Esophagus muscularis mucosa (tissue), 4 donors: ENCODE measurements at regions not wholly inside any gene's neighbourhood (a gene's known extent, or its start where the extent isn't known, plus 50 kb on each side); places are given as distances from the start of the nearest gene placed in this dataset.

Experiments used
- DNase-seq: peaks from one replicate; pipeline ENCODE4 v3.0.0-alpha.2; 2017; ENCODE audit errors: extremely low spot score
- H3K27ac ChIP-seq, 4 donors: fragments of 200-600 bp; sonication (generic); replicated peaks in 1 of 4; 1 replicate in 3 of 4; 2 replicates in 1 of 4; pipeline ENCODE4 v1.5.1; 2016 to 2019; ENCODE audit warnings: mild to moderate bottlenecking in 1 of 4
- H3K27me3 ChIP-seq, 4 donors: fragments of 200-600 bp; sonication (generic); one replicate each; pipeline versions ENCODE4 v1.5.1 to v1.6.0; 2016 to 2019
- H3K36me3 ChIP-seq, 4 donors: fragments of 200-600 bp; sonication (generic); one replicate each; pipeline ENCODE4 v1.5.1; 2016 to 2019
- H3K4me1 ChIP-seq, 4 donors: fragments of 200-600 bp; sonication (generic); one replicate each; pipeline ENCODE4 v1.5.1; 2016 to 2019
- H3K4me3 ChIP-seq, 4 donors: fragments of 200-600 bp; sonication (generic); 1 replicate in 2 of 4; 2 replicates in 2 of 4; pipeline ENCODE4 v1.5.1; 2016 to 2019; ENCODE audit warnings: mild to moderate bottlenecking in 4 of 4, moderate library complexity in 1 of 4
- H3K9me3 ChIP-seq, 4 donors: fragments of 200-600 bp; sonication (generic); 1 replicate in 3 of 4; 2 replicates in 1 of 4; pipeline ENCODE4 v1.5.1; 2016 to 2019
- EP300 ChIP-seq: sonication (generic); formaldehyde crosslinking; IDR thresholded peaks from one replicate; pipeline ENCODE4 v1.6.1; 2017; ENCODE audit warnings: antibody characterized with exemption
- POLR2A ChIP-seq: fragments of 450-650 bp; IDR thresholded peaks from one replicate; pipeline ENCODE4 v1.6.1; 2017; ENCODE audit warnings: antibody characterized with exemption, moderate library complexity, mild to moderate bottlenecking, low read depth
- POLR2AphosphoS5 ChIP-seq, 2 donors: sonication (generic); formaldehyde crosslinking; IDR thresholded peaks; one replicate each; pipeline ENCODE4 v1.6.1; 2017; ENCODE audit warnings: antibody characterized with exemption in 2 of 2
- WGBS: methylation state at CpG from one replicate; pipeline ENCODE4 v1.1.5; 2018; 5-methylcytosine and 5-hydroxymethylcytosine counted together
- intact Hi-C: fragments of 100-400 bp; cut with DNase I; formaldehyde crosslinking; loops from one replicate; pipeline ENCODE4 v1.15.1; 2023
- TF ChIP-seq, protein P1 (sequence below), 3 experiments: fragments of 200-600 bp in 2 of 3; fragments of 450-650 bp in 1 of 3; sonication (generic) in 2 of 3; IDR thresholded peaks; one replicate each; pipeline ENCODE4 v1.5.1; 2017 to 2019; ENCODE audit warnings: antibody characterized with exemption in 3 of 3, mild to moderate bottlenecking in 2 of 3, moderate library complexity in 1 of 3

- DNase-seq, result no peak
- intact Hi-C loops, result no loop called here
- H3K9me3 ChIP-seq, result no peaks in the 10 kb centered on the region
- H3K36me3 ChIP-seq, result no peaks in the 10 kb centered on the region
- no peak overlapping the region for H3K4me3 ChIP-seq
- 72% methylated on average over 21 of the region's 22 CpGs for WGBS
- peaks cover 4 to 12% (median 9%) of the 10 kb centered on the region in 4 donors for H3K4me1 ChIP-seq
- H3K27me3 ChIP-seq, result peaks cover 0 to 94% (median 22%) of the 10 kb centered on the region in 4 donors
- no peak overlapping the region for H3K27ac ChIP-seq
- TF ChIP-seq, protein P1, sequence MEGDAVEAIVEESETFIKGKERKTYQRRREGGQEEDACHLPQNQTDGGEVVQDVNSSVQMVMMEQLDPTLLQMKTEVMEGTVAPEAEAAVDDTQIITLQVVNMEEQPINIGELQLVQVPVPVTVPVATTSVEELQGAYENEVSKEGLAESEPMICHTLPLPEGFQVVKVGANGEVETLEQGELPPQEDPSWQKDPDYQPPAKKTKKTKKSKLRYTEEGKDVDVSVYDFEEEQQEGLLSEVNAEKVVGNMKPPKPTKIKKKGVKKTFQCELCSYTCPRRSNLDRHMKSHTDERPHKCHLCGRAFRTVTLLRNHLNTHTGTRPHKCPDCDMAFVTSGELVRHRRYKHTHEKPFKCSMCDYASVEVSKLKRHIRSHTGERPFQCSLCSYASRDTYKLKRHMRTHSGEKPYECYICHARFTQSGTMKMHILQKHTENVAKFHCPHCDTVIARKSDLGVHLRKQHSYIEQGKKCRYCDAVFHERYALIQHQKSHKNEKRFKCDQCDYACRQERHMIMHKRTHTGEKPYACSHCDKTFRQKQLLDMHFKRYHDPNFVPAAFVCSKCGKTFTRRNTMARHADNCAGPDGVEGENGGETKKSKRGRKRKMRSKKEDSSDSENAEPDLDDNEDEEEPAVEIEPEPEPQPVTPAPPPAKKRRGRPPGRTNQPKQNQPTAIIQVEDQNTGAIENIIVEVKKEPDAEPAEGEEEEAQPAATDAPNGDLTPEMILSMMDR (IDR thresholded peaks at IDR 0.05), result no peak
- TF ChIP-seq EP300 (no peak), POLR2AphosphoS5 (IDR thresholded peaks at IDR 0.05) (no peak), POLR2A (no peak)
These were observed 102.3 kb downstream of the ADRA2C start for GRCh38 chr4:3868211-3869173.

DNA sequence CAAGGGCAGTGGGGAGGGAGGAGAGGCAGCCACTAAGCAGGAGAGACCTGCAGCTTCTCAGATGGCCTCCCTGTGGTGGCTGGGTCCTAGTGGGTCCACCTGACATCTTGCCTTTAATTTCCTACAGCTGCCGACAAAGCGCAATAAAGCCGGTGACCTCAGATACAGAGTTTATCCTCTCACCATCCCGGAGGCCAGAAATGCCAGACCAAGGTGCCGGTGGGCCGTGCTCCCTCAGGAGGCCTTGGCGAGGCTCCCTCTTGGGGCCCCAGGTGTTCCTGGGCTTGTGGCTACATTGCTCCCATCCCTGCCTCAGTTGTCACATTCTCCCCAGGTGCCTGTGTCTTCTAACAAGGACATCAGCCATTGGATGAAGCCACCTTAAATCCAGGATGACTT lies 103.0 kb downstream of the ADRA2C start:
- Histone ChIP-seq H3K4me3 (no peak overlapping the region), H3K9me3 (no peaks in the 10 kb centered on the region), H3K36me3 (no peaks in the 10 kb centered on the region), H3K27ac (no peak overlapping the region), H3K27me3 (peaks cover 0 to 94% (median 22%) of the 10 kb centered on the region in 4 donors), H3K4me1 (peaks cover 4 to 12% (median 9%) of the 10 kb centered on the region in 4 donors)
- DNase-seq, result no peak
- 70% methylated on average over 2 of the region's 7 CpGs for WGBS
- intact Hi-C loops, result no loop called here
- TF ChIP-seq EP300 (no peak), POLR2A (no peak), POLR2AphosphoS5 (IDR thresholded peaks at IDR 0.05) (no peak)
- TF ChIP-seq, protein P1 (IDR thresholded peaks at IDR 0.05), result no peak

DNA sequence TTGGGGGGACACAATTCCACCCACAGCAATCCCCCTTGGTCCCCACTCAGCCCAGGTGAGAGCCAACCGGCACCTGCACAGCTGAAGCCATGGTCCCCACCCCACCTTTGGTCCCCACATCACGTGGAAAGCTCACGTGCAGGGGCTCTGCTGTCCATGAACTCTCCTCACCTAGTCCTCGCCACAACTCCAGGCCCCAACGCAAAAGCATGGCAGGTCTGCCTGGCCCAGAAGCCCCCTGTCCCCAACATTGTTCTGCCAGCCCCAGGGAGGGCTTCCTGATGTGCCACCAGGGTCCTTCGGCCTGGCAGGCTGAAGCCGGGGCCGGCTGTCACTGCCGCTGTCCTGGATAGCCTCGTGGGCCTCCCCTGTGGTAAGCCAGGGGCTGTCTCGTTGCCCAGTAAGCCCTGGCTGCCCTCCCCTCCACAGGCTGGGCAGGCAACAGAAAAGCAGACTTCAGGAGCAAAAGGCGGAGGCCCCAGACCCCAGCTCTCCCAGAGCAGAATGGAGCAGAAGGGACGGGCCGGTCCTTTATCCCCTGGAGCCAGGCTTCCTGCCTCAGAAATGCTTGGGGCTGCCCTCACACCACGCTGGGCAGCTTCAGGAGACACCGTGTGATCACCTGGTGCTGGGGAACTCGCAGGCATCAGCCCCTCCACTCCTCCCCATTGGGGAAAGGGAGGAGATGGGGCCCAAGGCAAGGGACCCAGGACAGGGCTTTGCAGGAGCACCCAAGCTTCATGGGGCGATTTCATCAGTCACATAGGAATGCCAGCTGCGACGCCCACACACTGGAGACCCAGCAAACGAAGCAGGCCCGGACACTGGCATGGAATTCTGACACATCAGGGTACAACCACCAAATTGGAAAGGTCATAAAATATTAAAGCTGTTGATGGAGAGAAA lies 103.7 kb downstream of the ADRA2C start:
- H3K27ac ChIP-seq, result no peak overlapping the region
- H3K4me3 ChIP-seq, result no peak overlapping the region
- TF ChIP-seq POLR2AphosphoS5 (IDR thresholded peaks at IDR 0.05) (no peak), POLR2A (no peak), EP300 (no peak)
- TF ChIP-seq, protein P1 (IDR thresholded peaks at IDR 0.05), result no peak
- 76% methylated on average over 17 of the region's 22 CpGs for WGBS
- H3K27me3 ChIP-seq, result peaks cover 0 to 94% (median 22%) of the 10 kb centered on the region in 4 donors
- DNase-seq, result no peak
- peaks cover 4 to 12% (median 9%) of the 10 kb centered on the region in 4 donors for H3K4me1 ChIP-seq
- H3K36me3 ChIP-seq, result no peaks in the 10 kb centered on the region
- H3K9me3 ChIP-seq, result no peaks in the 10 kb centered on the region
- intact Hi-C loops, result no loop called here

- DNase-seq, result no peak
- 73% methylated on average over 6 of the region's 9 CpGs for WGBS
These were observed 104.4 kb downstream of the ADRA2C start for GRCh38 chr4:3870567-3870962.

More at GRCh38 chr4:3870567-3870962, 104.4 kb downstream of the ADRA2C start:
- Histone ChIP-seq H3K4me1 (peaks cover 4 to 12% (median 9%) of the 10 kb centered on the region in 4 donors), H3K9me3 (no peaks in the 10 kb centered on the region), H3K4me3 (no peak overlapping the region), H3K36me3 (no peaks in the 10 kb centered on the region), H3K27ac (no peak overlapping the region), H3K27me3 (peaks cover 0 to 94% (median 22%) of the 10 kb centered on the region in 4 donors)
- TF ChIP-seq EP300, result no peak
- TF ChIP-seq POLR2AphosphoS5 (IDR thresholded peaks at IDR 0.05), result no peak
- no peak for TF ChIP-seq POLR2A
- TF ChIP-seq, protein P1 (IDR thresholded peaks at IDR 0.05), result no peak
- intact Hi-C loops, result no loop called here
